ENCODE measurements at regions not wholly inside any gene's neighbourhood (a gene's known extent, or its start where the extent isn't known, plus 50 kb on each side); places are given as distances from the start of the nearest gene placed in this dataset.
A peak's percentile ranks its signal among the peaks of the same experiment; 100 is the strongest.

DNA sequence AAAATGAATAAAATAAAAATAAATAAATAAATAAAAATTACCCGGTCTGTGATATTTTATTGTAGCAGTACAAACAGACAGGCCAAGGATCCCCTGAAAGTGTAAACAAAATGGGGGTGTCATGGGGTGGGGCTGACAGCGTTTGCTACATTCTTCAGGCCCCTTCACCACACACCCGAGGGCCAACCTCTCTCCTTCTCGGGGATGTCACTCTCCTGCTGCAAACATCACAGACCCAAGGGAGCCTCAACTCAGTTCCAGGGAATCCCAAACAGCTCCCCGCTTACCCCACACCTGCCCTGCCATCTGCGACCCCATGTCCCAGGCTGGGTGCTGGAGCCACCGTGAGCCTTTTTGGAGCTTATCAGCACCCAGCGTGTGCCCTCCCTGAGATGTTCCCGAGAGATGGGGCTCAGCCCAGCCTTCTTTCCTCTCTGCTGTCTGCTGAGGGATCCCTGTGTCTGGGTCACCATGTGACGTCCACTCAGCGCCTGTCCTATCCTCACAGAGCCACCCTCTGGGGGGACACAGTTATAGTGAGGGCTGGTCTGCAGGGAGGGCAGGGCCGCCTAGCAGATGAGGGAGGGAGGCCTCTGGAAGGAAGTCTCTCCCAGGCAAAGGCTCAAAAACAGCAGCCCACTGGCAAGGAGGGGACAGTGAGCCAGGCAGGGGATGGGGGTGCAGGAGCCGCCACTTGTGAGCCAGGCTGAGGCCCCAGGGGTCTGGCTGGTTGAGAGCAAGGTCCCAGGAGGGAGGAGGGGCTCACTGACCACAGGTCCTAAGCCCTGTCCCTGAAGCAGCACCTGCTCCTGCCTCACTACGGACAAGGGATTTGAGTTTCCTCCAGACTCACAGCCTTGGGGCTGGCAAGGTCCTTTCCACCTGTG, 1041.6 kb downstream of the BRD1 start:
- DNase-seq = no peak

DNA sequence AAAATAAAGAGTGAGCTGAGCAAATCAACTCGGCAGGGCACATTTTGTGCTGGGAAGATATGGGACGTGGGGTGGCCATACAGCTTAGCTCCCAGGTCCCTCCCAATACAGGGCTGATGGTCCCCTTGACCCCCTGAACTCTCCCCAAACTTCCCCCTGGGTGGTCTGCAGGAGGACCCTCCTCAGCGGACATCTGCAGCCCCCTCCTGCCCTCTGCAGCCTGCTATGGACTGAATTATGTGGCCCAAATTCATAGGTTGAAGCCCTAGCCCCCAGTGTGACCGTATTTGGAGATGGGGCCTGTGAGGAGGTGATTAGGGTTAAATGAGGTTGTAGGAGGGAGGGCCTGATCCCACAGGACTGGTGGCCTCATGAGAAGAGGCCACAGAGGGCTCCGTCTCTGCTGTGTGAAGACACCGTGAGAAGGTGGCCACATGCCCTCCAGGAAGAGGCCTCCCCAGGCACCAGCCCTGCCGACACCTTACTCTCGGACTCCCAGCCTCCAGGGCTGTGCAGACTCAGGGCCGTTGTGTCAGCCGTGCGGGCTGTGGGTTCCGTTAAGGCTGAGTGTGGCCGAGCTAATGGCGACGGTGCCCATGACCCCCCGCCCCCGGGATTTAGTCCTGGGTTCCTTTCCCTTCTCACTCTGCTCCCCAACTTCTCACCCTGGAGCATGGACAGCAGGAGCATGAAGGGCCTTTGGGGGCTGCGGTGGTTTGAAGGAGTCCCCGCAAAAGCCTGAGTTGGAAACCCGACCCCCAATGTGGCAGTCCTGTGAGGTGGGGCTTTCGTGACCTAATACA, 1042.8 kb downstream of the BRD1 start:
- no peak for DNase-seq

DNA sequence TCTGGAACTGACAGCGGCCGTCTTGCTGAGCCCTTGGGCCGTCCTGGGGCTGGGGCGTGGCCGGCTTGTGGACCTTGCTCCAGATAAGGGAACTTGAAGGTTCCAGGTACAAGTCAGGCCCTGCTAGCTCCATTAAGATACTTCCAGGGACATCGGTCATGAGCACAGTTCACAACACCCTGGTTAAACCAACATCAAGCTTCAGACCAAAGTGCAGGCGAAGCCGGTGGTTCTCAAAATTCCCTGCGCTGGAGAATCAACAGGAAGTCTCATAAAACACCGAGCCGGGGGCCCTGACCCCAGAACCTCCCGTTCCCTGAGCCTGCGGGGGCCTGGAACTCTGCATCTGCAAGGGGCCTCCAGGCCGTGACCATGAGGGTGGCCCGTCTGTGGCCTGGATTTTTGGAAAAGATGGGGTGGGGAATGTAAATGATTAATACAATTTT, 1043.8 kb downstream of the BRD1 start:
- DNase-seq = no peak

DNA sequence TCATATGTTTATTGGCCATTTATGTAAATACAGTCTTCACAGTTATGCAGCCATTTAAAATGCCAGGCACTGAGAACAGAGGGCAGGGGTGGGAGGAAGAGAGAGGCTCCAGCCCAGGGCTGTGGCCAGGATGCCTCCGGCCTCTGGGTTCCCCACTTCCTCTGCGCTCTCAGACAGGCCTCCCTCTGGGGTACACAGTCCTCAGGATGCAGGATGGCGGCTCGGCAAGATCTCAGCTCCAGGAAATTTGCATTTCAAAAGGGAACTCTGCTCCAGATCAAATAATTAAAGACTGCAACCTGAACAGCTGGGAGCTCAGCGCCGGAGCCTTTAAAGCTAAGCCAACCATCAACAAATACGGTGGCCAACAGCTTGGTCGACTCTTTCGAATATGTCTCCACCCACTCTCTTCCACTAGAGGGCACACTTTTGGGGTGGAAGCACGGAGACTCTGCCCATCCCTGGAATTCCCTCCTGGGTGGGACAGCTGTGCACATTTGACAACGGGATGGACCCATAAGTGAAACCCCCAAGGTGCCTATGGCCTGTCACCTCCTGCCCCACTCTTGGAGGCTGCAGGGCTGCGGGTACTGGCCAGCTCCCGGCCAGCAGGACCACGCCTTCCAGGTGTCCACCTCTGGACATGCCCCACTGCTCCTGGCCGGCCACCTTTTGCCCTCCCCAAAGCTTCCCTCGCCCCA, 1044.7 kb downstream of the BRD1 start:
- DNase-seq = no peak

DNA sequence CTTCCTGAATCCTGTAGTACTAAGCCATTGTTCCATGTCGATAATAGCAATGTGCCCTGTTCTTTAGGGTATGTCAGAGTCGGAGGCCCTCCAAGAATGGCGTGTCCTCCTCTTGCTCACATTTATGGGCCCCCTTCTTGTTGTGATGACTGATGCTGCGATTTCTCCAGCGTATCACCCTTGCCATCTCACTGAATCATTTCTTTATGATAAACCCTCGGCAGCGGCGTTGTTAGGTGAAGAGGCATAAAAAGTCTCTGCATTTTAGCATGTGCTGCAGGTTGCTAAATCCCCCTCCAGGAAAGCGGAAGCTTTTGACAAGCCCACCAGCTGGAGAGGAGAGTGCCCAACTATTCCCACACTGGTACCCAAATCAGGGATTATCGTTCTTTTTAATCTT, 1045.3 kb downstream of the BRD1 start:
- no peak for DNase-seq

DNA sequence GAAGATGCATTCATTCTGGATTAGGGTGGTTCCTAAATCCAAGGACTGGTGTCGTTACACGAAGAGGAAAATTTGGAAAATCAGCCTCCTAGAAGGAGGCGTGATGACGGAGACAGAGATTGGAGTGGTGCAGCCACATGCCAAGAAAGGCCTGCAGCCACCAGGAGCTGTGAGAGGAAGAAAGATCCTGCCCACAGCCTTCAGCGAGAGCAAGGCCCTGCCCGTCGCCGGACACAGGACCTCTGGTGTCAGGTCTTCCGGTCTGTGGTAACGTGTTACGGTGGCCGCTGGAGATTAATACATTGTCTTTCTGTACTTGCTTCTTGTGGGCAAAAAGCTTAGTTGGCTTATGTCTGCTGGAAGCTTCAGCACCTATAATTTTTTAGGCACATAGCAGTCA, 1045.8 kb downstream of the BRD1 start:
- no peak for DNase-seq

DNA sequence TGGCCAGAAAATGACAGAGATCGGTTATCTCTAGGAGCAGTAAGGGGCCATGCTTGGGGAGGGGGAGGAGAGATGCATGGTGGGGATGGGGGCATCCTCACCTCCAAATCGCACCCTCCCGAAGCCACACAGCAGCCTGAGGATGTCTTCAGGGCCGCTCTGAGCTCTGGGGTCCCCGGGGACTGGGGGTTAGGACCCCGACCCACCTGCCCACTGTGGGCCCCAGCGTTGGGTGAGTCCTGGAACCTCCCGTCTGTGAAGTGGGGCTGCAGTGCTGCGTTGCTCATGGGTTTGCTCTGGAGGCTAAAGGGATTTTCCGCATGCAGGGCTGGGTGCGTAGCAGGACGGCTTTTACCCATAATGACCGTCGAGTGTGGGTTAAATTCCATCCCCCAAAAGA, 1046.3 kb downstream of the BRD1 start:
- DNase-seq = no peak

DNA sequence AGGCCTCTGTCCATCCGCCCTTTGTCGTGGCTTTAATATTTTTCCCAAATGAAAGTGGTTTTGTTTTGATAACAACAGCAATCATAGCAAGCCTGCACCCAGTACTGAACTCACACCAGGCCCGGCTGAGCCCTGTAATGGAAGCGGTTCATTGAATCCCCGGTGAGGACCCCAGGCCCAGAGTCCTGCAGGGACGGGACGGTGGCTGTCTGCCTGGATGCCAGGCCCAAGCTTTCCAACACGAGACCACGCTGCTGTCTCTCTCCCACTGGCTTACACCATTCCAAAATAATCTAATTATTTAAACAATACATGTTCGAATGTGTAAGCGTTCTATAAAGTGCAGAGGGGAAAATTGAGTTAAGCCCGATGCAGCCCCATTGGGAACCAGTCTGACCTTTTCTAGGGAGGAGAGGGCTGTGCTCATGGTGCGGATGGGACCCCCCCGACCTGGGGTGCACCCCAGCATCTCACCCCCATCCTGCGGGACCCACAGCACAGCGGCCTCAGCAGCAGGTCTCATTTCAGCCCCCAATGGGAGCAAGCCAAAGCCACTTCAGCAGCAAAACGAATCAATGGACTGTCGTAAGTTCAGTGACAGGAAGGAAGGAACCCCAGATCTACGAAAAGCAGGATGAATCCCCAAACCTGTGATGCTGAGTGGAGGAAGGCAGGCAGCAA, 1046.9 kb downstream of the BRD1 start:
- no peak for DNase-seq

DNA sequence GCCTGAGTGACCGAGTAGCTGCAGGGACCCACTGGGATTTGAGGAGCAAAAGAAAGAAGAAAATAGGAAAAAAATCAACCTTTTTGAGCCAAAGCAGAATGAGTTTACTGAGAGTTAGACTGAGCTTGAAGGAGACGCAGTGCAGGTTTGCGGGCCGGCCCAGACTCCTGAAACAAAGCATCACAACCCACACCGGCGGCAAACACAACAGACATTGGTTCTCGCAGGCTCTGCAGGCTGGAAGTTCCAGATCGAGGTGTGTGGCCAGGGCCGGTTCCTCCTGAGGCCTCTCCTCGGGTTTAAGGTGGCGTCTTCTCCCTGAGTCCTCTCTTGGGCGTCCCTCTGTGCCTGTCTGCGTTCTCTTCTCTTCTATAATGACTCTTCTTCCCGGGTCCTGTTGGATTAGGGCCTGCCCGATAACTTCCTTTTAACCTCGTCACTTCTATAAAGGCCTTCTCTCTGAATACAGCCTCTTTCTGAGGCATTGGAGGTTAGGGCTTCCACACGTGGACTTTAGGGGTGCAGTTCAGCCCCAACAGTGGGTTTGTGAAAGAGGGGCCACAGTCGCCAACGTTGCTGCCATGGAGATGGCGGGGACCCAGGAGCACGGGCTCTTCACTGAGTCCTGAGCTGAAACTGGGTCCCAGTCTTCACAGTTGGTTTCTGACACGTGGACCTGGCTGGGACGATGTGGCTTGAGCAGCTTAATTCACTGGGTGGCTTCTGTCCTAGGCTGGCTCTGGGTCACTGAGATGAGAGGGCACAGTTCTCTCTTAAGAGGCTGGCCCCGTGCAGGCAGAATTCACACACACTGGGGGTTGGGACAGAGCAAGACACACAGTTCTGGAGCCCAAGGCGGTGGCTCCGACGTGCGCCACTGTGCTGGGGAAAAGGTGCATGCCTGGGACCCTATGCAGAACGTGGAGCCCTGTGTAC, 1047.7 kb downstream of the BRD1 start:
- DNase-seq = no peak

DNA sequence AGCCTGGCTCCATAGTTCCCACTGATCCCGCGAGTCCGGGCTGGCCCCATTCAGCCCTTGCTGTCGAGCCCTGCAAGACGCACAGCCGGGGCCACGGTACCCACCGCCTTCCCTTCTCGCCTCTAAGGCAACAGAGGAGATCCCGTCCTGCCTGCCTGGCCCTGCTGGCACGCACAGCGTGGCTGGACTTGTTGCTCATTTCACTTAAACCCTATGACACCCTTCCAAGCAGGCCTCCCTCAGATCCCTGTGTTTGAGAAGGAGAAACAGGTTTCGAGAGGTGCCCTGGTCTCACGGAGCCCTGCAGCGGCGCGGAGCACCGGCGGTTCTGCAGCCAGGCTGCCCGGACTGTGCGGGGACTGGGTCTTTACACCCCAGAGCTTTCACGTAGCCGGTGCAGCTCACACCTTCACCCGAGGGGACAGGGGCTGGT, 1048.4 kb downstream of the BRD1 start:
- DNase-seq = no peak

DNA sequence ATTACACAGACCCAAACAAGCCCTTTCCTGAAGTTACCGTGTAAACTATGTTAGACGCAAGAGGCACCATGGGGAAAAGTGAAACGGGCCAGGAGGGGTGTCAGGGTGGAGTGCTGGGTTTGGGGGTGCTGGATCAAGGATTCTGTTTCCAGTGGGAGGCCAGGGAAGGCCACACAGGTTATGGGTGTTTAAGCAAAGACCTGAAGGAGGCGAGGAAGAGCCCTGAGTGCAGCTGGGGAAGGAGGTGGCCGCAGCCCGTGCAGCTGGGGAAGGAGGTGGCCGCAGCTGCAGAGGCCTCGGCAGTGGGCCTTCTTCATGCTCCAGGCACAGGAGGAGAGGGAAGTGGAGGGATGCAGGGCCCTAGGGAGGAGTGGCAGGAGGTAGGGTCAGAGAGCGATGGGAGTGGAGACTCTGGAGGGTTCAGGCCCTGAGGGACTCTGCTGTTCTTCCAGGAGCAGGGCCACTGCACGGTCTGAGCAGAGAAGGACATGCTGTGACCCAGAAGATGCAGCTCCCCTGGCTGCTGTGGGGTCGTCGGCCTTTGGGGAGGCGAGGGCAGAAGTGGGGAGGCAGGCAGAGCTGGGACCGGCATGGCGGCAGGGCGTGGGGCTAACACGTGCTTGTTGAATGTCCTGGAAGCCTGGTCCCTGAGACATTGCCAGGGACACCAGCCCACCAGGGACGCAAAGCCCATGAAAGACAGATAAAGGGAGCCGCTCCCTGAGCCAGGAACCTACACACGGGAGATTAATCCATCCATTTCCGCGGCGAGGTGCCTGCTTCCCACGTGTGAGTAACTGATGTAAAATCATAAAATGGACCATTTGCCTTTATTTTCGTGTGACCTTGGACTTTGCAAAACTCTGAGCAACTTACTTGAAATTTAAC, 1049.1 kb downstream of the BRD1 start:
- no peak for DNase-seq

DNA sequence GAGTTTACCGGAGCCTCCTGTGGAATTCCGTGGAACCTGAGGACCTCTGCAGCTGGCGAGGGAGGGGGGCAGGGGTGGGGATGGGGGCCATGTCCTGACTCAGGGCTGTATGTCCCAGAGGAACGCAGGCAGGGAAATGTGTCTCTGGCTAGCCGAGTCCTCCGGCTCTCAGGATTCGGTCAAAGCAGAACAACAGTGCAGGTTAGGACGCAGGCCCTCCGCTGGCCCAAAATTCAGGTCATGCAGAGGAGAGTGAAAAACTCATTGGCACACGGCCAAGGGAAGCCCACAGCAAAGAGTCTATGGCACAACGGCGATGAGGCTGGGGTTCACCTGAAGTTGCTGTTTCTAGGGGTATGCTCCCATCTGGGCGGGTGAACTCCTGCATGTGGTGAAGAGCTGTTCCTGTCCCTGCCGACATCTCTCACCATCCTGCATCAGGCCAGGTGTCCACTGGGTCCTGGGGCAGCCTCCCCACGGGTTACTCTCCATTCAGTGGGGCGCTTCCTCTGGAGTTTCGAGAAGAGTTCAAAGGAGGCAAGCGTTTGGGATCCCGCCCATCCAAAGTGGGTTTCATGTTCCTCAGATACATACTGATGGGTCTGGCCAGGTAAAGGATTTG, 1055.3 kb downstream of the BRD1 start:
- DNase-seq = no peak

DNA sequence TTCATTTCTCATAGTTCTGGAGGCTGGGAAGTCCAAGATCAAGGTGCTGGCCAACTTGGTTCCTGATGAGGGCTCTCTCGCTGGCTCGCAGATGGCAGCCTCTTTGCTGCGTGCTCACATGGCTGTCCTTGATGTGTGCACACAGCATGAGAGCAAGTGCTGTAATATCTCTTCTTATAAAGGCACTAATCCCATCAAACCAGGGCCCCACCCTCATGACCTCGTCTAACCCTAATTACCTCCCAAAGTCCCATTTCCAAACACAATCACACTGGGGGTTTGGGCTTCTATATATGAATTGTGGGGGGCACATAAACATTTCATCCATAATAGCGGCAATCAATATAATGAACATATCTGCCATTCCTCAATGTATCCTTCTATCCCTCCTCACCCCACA, 1062.1 kb downstream of the BRD1 start:
- no peak for DNase-seq

DNA sequence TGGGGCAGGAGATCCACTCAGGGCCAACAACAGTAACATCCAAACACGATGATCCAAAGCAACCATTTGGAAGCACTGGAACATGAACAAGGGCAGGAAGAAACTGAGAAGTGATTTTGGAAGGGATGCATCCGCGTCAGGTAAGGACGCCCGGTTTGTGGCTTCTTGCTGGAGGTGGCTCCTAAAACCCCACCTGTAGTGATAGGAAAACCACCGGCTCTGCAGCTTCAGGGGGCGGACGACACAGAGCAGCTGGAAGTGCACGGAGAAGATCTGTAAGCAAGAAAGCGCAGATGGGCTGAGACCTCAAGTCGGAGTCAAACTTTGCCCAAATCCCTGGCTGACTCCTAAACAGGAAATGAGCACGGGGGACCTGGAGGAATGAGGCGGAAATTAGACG, 1066.1 kb downstream of the BRD1 start:
- DNase-seq = no peak

DNA sequence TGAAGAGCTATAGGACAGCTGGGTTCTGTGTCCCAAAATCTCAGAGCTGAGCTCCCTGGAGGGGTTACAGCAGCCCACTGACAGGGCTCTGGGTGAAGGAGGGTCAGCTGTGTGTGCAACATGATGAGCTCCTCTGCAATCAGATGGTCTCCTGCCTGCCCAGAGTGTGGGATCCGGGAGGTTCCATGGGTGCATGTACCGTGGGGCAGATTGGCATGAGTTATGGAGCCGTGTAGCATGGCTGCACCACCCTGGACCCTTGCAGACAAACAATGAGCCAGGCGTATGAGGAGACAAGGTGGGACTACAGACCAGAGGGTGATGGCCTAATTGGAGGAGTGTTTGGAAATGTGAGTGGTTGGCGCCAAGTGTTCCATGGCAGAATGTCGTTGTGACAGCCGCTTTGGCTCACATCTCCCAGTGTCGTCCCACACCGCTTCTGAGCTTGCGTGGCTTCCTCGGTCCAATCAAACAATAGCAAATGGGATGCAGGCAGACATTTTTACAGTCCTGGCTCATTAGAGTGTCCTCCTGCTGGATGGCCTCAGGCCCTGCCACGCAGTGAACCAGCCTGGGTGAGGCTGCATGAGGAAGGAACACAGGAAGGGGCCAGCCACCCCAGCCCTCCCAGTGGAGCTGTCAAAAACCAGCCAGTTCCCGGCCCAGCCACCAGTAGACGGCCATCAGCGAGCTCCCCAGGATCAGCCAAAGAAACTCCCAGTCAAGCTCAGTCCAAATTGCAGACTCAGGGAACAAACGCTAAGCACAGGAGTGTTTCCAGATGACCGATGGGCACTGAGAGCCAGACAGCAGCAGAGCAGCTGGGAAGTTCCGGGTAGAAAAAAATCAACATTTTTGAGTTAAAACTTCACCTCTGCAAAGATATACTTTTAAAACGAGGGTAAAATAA, 1066.9 kb downstream of the BRD1 start:
- no peak for DNase-seq

DNA sequence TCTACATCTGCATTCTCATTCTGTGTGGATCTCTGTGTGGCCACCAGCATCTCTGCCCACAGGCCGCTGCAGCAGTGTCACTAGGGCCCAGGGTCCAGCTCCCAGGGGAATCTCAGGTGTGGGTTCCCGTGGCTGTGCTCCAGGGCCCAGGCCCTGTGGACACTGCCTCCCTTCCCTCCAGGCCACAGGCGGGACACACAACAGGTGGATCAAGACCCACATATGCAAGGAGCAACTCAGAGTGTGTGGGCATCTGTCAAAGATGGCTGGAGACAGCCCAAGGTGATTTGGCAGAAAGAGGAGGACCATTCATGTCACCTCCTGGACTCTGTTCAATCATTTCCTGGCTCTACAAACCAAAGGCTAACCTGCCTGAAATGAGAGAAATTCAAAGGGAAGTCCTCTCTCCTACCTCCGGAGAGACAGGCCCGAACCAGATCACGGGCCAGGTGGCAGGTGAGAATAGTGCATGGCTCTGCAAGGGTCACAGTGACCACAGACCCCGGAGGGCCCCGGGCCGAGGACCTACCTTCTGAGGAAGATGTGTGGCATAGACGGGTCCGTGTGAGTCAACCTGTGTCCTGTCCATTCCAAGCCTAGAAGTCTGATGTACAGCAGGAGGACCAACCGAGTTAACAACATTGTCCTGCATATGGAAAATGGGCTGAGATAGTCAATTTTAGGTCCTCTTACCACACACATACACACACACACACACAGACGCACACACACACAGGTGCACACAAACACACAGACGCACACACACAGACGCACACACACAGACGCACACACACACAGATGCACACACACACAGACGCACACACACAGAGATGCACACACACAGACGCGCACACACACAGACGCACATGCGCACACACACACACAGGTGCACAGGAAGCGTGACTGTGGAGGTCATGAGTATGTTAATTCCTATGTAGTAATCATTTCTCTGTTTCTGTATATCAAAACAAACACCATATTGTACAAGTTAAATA, 1068.5 kb downstream of the BRD1 start:
- DNase-seq = no peak

DNA sequence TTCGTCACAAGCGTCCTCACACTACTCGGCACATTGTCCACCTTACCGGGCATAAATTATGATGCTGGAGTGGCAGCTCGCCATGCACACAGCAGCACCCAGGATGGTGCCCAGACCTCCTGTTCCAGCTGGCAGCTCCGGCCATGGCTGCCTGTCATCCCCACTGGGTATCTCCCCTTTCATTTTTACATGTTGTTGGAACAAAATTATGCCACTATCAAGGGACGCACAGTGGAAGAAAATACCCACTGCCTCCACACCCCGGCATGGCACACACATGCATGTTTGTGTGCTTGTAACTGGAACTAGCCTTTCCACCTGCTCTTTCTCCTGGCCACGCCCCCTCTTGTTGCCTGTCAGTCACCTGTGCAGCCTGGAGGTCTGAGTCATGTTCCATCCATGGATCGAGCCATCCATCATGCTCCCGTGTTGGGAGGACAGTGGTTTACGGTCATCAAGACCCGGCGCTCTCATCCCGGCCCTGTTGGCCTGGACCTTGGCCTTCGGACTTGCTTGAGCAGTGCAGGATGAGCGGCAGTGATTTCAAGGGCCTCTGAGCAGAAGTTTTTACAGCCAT, 1069.6 kb downstream of the BRD1 start:
- DNase-seq = peak; percentile 1
